ENCODE measurements at regions not wholly inside any gene's neighbourhood (a gene's known extent, or its start where the extent isn't known, plus 50 kb on each side); places are given as distances from the start of the nearest gene placed in this dataset.

GRCh38 chr9:129335464-129336129 is 157.5 kb upstream of the IER5L start:
- no peak for DNase-seq (ENCODE audit: low read depth)
- no peak for TF ChIP-seq CTCF (IDR thresholded peaks at IDR 0.05; ENCODE audit: insufficient read depth, low read depth, low read length, missing control alignments)
- no peak overlapping the region for H3K4me3 ChIP-seq (ENCODE audit: low read depth, low read length)

- no peak for TF ChIP-seq CTCF (IDR thresholded peaks at IDR 0.05; ENCODE audit: insufficient read depth, low read depth, low read length, missing control alignments)
- DNase-seq (ENCODE audit: low read depth) = no peak
- no peak overlapping the region for H3K4me3 ChIP-seq (ENCODE audit: low read depth, low read length)
Observed at GRCh38 chr9:129334105-129334935, 156.3 kb upstream of the IER5L start.

GRCh38 chr9:129333617-129334104 is 155.6 kb upstream of the IER5L start:
- DNase-seq (ENCODE audit: low read depth) = no peak
- TF ChIP-seq CTCF (IDR thresholded peaks at IDR 0.05; ENCODE audit: insufficient read depth, low read depth, low read length, missing control alignments) = no peak
- H3K4me3 ChIP-seq (ENCODE audit: low read depth, low read length) = no peak overlapping the region

- H3K4me3 ChIP-seq (ENCODE audit: low read depth, low read length) = no peak overlapping the region
- no peak for TF ChIP-seq CTCF (IDR thresholded peaks at IDR 0.05; ENCODE audit: insufficient read depth, low read depth, low read length, missing control alignments)
- no peak for DNase-seq (ENCODE audit: low read depth)
Observed at GRCh38 chr9:129332581-129332980, 154.5 kb upstream of the IER5L start.

- no peak overlapping the region for H3K4me3 ChIP-seq (ENCODE audit: low read depth, low read length)
- DNase-seq (ENCODE audit: low read depth) = no peak
- no peak for TF ChIP-seq CTCF (IDR thresholded peaks at IDR 0.05; ENCODE audit: insufficient read depth, low read depth, low read length, missing control alignments)
Observed at GRCh38 chr9:129331772-129332500, 153.9 kb upstream of the IER5L start.

GRCh38 chr9:129331493-129331765 is 153.4 kb upstream of the IER5L start:
- no peak for DNase-seq (ENCODE audit: low read depth)
- no peak for TF ChIP-seq CTCF (IDR thresholded peaks at IDR 0.05; ENCODE audit: insufficient read depth, low read depth, low read length, missing control alignments)
- H3K4me3 ChIP-seq (ENCODE audit: low read depth, low read length) = no peak overlapping the region
